Body of pancreas (tissue), 4 donors: ENCODE measurements at regions not wholly inside any gene's neighbourhood (a gene's known extent, or its start where the extent isn't known, plus 50 kb on each side); places are given as distances from the start of the nearest gene placed in this dataset.

Source experiments
- CTCF ChIP-seq, 7 experiments: fragments of 450-650 bp in 4 of 7; fragments of 200-600 bp in 3 of 7; sonication (generic) in 3 of 7; IDR thresholded peaks; one replicate each; pipeline ENCODE4 v1.5.1; 2016 to 2019; ENCODE audit warnings: antibody characterized with exemption in 7 of 7
- POLR2A ChIP-seq, 3 donors: fragments of 450-650 bp; IDR thresholded peaks; one replicate each; pipeline ENCODE4 v1.6.1; 2016; ENCODE audit warnings: antibody characterized with exemption in 3 of 3, mild to moderate bottlenecking in 2 of 3

- no peak for TF ChIP-seq CTCF (IDR thresholded peaks at IDR 0.05)
- TF ChIP-seq POLR2A (IDR thresholded peaks at IDR 0.05): no peak
These were observed 116.3 kb downstream of the RHOU start for GRCh38 chr1:228851618-228852017.
